A172 (cell line): ENCODE measurements at regions not wholly inside any gene's neighbourhood (a gene's known extent, or its start where the extent isn't known, plus 50 kb on each side); places are given as distances from the start of the nearest gene placed in this dataset.
A peak's percentile ranks its signal among the peaks of the same experiment; 100 is the strongest.
"Not testable (repeated sequence)": the region's sequence is repeated elsewhere in the genome, so short reads cannot be mapped to it uniquely, and the experiment has no call there.

Experiments used
- DNase-seq: peaks from one replicate; pipeline ENCODE4 v3.0.0-alpha.2; 2015; ENCODE audit warnings: low spot score

- DNase-seq, result no peak
Observed at GRCh38 chr3:55297245-55297644, 189.9 kb downstream of the WNT5A start.

GRCh38 chr3:55296791-55297190 lies 190.3 kb downstream of the WNT5A start:
- DNase-seq, result no peak

GRCh38 chr3:55296030-55296429 lies 191.1 kb downstream of the WNT5A start:
- DNase-seq, result peak; percentile 12

GRCh38 chr3:55294557-55294956 lies 192.5 kb downstream of the WNT5A start:
- no peak for DNase-seq

GRCh38 chr3:55292360-55292759 lies 194.7 kb downstream of the WNT5A start:
- no peak for DNase-seq

GRCh38 chr3:55288657-55289056 lies 198.4 kb downstream of the WNT5A start:
- DNase-seq, result no peak

GRCh38 chr3:55286693-55287092 lies 200.4 kb downstream of the WNT5A start:
- DNase-seq, result no peak

GRCh38 chr3:55285156-55285555 lies 201.9 kb downstream of the WNT5A start:
- no peak for DNase-seq

GRCh38 chr3:55283441-55283925 lies 203.6 kb downstream of the WNT5A start:
- DNase-seq, result no peak

GRCh38 chr3:55282994-55283393 lies 204.1 kb downstream of the WNT5A start:
- DNase-seq, result no peak

GRCh38 chr3:55272031-55272645 lies 215.0 kb downstream of the WNT5A start:
- no peak for DNase-seq

GRCh38 chr3:55271549-55271948 lies 215.6 kb downstream of the WNT5A start:
- no peak for DNase-seq

- no peak for DNase-seq
Observed at GRCh38 chr3:55270976-55271375, 216.1 kb downstream of the WNT5A start.

- no peak for DNase-seq
Observed at GRCh38 chr3:55269636-55270035, 217.5 kb downstream of the WNT5A start.

- DNase-seq, result no peak
Observed at GRCh38 chr3:55269096-55269495, 218.0 kb downstream of the WNT5A start.

- no peak for DNase-seq
Observed at GRCh38 chr3:55267206-55267930, 219.7 kb downstream of the WNT5A start.

- no peak for DNase-seq
Observed at GRCh38 chr3:55264919-55265318, 222.2 kb downstream of the WNT5A start.

- no peak for DNase-seq
Observed at GRCh38 chr3:55252921-55253320, 234.2 kb downstream of the WNT5A start.

- DNase-seq, result not testable (repeated sequence)
Observed at GRCh38 chr3:55249156-55249555, 237.9 kb downstream of the WNT5A start.

GRCh38 chr3:55247666-55248065 lies 239.4 kb downstream of the WNT5A start:
- DNase-seq, result no peak

- DNase-seq, result no peak
Observed at GRCh38 chr3:55246033-55246432, 241.1 kb downstream of the WNT5A start.

- DNase-seq, result no peak
Observed at GRCh38 chr3:55245351-55245750, 241.8 kb downstream of the WNT5A start.

GRCh38 chr3:55244247-55244646 lies 242.9 kb downstream of the WNT5A start:
- no peak for DNase-seq

GRCh38 chr3:55243678-55244077 lies 243.4 kb downstream of the WNT5A start:
- DNase-seq, result no peak
